Astrocyte of the cerebellum (primary cell): ENCODE measurements at regions not wholly inside any gene's neighbourhood (a gene's known extent, or its start where the extent isn't known, plus 50 kb on each side); places are given as distances from the start of the nearest gene placed in this dataset.

Experiments
- DNase-seq: peaks from one replicate; pipeline ENCODE4 v3.0.0-alpha.2; 2011; ENCODE audit warnings: low read depth
- H3K4me3 ChIP-seq: 2 replicates; pipeline ENCODE4 v1.5.1; 2011; ENCODE audit warnings: mild to moderate bottlenecking, low read depth, low read length, moderate library complexity
- CTCF ChIP-seq: IDR thresholded peaks from 2 replicates; pipeline ENCODE4 v1.5.1; 2012; ENCODE audit warnings: low read length, low read depth, moderate library complexity, mild to moderate bottlenecking; ENCODE audit errors: missing control alignments
- in situ Hi-C: cut with HindIII; loops from 2 replicates; pipeline ENCODE4 v1.10.0; 2017; ENCODE audit warnings: low sequenced_read_pairs

- in situ Hi-C loops: no loop called here
- TF ChIP-seq CTCF: no peak
- DNase-seq: no peak
- no peak overlapping the region for H3K4me3 ChIP-seq
Measured at GRCh38 chr14:106199097-106199496, 672.7 kb downstream of the TMEM121 start.

DNA sequence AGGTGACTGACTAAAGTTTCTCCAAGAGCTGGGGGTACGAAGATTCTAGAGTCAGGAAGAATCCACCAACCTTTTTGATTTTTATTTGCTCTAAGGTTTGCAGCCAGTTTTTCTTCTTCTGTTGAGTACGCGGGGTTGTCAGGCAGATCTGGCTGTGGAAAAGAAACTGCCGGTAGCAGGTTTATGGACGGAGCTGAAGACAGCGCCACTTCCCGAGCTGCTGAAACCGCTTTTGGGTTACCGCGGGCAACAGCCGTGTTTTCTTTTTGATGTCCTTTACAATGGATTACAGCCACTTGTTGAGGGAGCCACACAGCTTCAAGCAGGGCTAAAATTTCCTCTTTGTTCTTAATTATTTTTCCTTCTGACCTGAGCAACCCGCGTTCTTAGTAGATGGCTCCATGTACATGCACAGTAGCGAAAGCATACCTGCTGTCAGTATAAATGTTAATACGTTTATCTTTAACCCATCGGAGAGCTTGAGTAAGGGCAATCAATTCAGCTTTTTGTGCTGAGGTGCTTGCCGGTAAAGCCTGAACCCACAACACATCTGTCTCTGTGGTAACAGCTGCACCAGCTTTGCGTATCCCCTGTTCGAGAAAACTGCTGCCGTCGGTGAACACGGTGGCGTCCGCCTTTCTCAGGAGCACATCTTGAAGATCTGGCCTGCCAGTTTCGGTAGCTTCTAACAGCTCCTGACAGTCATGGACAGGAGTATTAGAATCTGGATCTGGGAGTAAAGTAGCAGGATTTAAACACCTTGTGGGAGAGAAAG is 674.3 kb downstream of the TMEM121 start:
- H3K4me3 ChIP-seq: no peak overlapping the region
- no peak for DNase-seq
- TF ChIP-seq CTCF: no peak
- in situ Hi-C loops: no loop called here

DNA sequence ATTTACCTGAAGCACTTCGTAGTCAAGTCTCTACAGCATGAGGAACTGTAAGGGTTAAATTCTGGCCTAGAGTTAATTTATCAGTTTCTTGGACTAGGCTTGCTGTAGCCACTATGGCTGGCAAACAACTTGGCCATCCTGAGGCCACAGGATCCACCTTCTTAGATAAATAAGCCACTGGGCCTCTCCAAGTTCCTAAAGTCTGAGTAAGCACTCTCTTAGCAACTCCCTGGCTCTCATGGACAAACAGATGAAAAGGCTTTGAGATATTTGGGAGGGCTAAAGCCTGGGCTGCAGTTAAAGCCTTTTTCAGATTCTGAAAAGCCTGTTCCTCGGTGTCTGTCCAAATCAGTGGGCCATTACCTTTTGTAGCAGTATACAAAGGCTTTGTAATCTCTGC is 675.0 kb downstream of the TMEM121 start:
- DNase-seq: no peak
- in situ Hi-C loops: no loop called here
- TF ChIP-seq CTCF: no peak
- H3K4me3 ChIP-seq: no peak overlapping the region

DNA sequence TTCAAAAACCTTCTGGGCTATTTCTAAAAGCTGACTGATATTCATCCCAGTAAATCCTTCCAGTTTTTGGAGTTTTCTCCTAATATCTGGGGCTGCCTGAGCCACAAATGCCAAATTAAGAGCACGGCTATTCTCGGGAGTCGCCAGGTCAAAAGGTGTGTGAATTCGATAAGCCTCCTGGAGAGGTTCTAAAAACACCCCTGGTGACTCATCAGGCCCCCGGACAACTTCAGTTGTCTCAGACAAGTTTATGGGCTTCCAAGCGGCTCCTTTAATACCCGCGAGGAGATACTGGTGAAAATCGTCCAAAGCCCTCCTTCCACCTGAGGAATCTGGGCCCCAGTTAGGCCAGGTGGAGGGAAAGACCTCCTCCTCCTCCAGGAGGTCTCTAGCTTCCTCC is 677.1 kb downstream of the TMEM121 start:
- in situ Hi-C loops: no loop called here
- no peak for TF ChIP-seq CTCF
- no peak for DNase-seq
- no peak overlapping the region for H3K4me3 ChIP-seq

DNA sequence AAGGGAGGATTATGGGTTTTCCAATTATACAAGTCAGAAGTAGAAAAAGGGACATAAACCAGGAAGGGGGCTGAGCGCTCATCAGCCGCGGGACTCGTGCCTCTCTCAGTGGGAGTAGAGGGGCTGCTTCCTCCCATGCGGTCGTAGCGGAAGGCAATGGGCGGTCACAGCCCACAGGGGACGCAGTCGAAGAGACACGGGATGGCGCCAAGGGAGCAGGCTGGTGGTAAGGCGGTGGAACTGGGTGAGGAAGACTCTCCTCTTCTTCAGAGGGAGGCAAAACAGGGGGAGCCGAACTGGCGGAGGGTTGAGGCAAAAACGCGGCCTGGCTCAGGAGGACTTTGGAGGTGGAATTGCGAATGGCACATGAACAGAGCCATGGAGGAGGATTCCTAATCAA is 677.7 kb downstream of the TMEM121 start:
- no peak overlapping the region for H3K4me3 ChIP-seq
- no peak for TF ChIP-seq CTCF
- DNase-seq: no peak
- in situ Hi-C loops: no loop called here

DNA sequence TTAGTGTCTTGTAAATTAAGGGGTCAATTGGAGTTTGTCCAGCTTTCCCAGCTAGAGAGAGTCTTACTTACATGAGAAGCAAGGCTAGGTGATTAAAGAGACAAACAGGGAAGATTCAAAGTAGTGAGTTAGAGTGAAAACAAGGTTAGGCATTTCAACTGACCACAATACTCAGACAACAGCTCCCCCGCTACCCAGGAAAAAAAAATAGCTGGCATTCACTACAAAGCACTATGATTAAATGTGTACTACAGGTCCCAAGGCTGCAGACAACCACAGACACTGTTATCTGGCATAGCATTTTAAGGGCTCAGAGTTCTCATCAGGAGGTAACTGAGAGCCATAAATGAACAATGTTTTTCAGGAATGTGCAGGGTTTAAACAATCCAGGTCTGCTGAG is 680.9 kb downstream of the TMEM121 start:
- TF ChIP-seq CTCF: no peak
- in situ Hi-C loops: no loop called here
- no peak overlapping the region for H3K4me3 ChIP-seq
- no peak for DNase-seq
